GM12878 (cell line): ENCODE measurements at regions not wholly inside any gene's neighbourhood (a gene's known extent, or its start where the extent isn't known, plus 50 kb on each side); places are given as distances from the start of the nearest gene placed in this dataset.

Experiments used
- ATAC-seq: fragments of 200-7000 bp; cut with Tn5 transposase; 3 replicates; pipeline ENCODE4 v1.9.1; 2020; ENCODE audit warnings: mild to moderate bottlenecking, moderate library complexity
- BruUV-seq: library from RNA; stranded (reverse); fragments of 400-500 nt; replicated peaks from 2 replicates; lab custom pipeline; 2021; lab: Mats Ljungman, UMichigan
- CTCF ChIA-PET: fragments of 300-600 bp; sonication (Branson Sonifier 250); formaldehyde crosslinking; extraction: SDS; loops from one replicate; lab custom pipeline; 2021; ENCODE audit warnings: inconsistent platforms; lab: Yijun Ruan, JAX
- POLR2A ChIA-PET: fragments of 350-600 bp; formaldehyde crosslinking; extraction: SDS; loops from one replicate; lab custom pipeline; 2021; ENCODE audit warnings: inconsistent platforms; lab: Charles Lee
- RAD21 ChIA-PET: fragments of 300-600 bp; sonication (Branson Sonifier 250); formaldehyde crosslinking; loops from one replicate; lab custom pipeline; 2023; ENCODE audit warnings: antibody characterized with exemption; ENCODE audit not compliant: unreplicated experiment; lab: Charles Lee
- SMC1A ChIA-PET: fragments of 300-600 bp; sonication (Branson Sonifier 250); formaldehyde crosslinking; loops from one replicate; lab custom pipeline; 2023; ENCODE audit not compliant: unreplicated experiment, uncharacterized antibody; lab: Charles Lee
- DNase-seq: peaks from one replicate; pipeline ENCODE4 v3.0.0-alpha.2; 2011; ENCODE audit warnings: low read depth, low spot score
- FAIRE-seq: peaks from 3 replicates; lab custom pipeline; 2011; peaks lifted over from hg19 to GRCh38; lab: Jason Lieb, UNC
- H2AFZ ChIP-seq: 2 replicates; pipeline ENCODE4 v1.6.0; 2011; ENCODE audit warnings: low read depth, low read length, control low read depth; ENCODE audit not compliant: control insufficient read depth
- H3K27ac ChIP-seq: 2 replicates; pipeline ENCODE4 v1.5.1; 2011; ENCODE audit warnings: control low read depth; ENCODE audit not compliant: control insufficient read depth, insufficient read depth
- H3K27me3 ChIP-seq, 2 experiments: replicated peaks in 1 of 2; 2 replicates each; pipeline versions ENCODE4 v1.6.0 to v1.6.1; 2011; ENCODE audit warnings: low read length in 1 of 2; ENCODE audit not compliant: control insufficient read depth in 2 of 2, insufficient read depth in 2 of 2
- H3K36me3 ChIP-seq, 2 experiments: 2 replicates each; pipeline ENCODE4 v1.5.1; 2011; ENCODE audit warnings: low read length in 1 of 2; ENCODE audit not compliant: control insufficient read depth in 2 of 2, insufficient read depth in 2 of 2
- H3K4me1 ChIP-seq: 2 replicates; pipeline ENCODE4 v1.6.1; 2011; ENCODE audit warnings: mild to moderate bottlenecking, low read length, moderate library complexity, mixed read lengths; ENCODE audit not compliant: control insufficient read depth, insufficient read depth
- H3K4me2 ChIP-seq: 2 replicates; pipeline ENCODE4 v1.6.0; 2011; ENCODE audit warnings: control low read depth; ENCODE audit not compliant: control insufficient read depth, insufficient read depth
- H3K4me3 ChIP-seq: fragments of 200-600 bp; sonication (generic); 2 replicates; pipeline ENCODE4 v1.5.1; 2016
- H3K79me2 ChIP-seq: 2 replicates; pipeline ENCODE4 v1.6.0; 2011; ENCODE audit warnings: low read length; ENCODE audit not compliant: control insufficient read depth, insufficient read depth
- H3K9ac ChIP-seq: 2 replicates; pipeline ENCODE4 v1.8.0; 2011; ENCODE audit warnings: low read length, control low read depth, mixed read lengths; ENCODE audit not compliant: control insufficient read depth, insufficient read depth
- H3K9me3 ChIP-seq: replicated peaks from 3 replicates; pipeline ENCODE4 v1.5.1; 2011; ENCODE audit warnings: mild to moderate bottlenecking, low read length; ENCODE audit not compliant: control insufficient read depth, insufficient read depth
- H4K20me1 ChIP-seq: 2 replicates; pipeline ENCODE4 v1.6.0; 2011; ENCODE audit not compliant: control insufficient read depth, insufficient read depth
- BHLHE40 ChIP-seq, 2 experiments: fragments of 450-650 bp in 1 of 2; IDR thresholded peaks; 2 replicates each; pipeline ENCODE4 v1.6.1; 2011 to 2017; ENCODE audit warnings: low read depth in 2 of 2, borderline replicate concordance in 1 of 2, improper control_type of control experiment in 1 of 2, low read length in 1 of 2, mild to moderate bottlenecking in 1 of 2
- CBX5 ChIP-seq: sonication (generic); IDR thresholded peaks from 2 replicates; pipeline ENCODE4 v1.6.1; 2016; ENCODE audit warnings: low read depth, moderate library complexity, mild to moderate bottlenecking, inconsistent platforms
- CEBPB ChIP-seq, 2 experiments: fragments of 150-350 bp in 1 of 2; IDR thresholded peaks; 2 replicates each; pipeline ENCODE4 v1.6.1; 2012 to 2014; ENCODE audit warnings: low read depth in 2 of 2, low read length in 2 of 2, borderline replicate concordance in 1 of 2, inconsistent platforms in 1 of 2
- EED ChIP-seq: sonication (generic); IDR thresholded peaks from 2 replicates; pipeline ENCODE4 v1.6.1; 2016; ENCODE audit warnings: antibody characterized with exemption, low read depth
- GABPA ChIP-seq: IDR thresholded peaks from 2 replicates; pipeline ENCODE4 v1.6.1; 2014; ENCODE audit warnings: antibody characterized with exemption, low read depth, mild to moderate bottlenecking, inconsistent platforms
- POLR2A ChIP-seq: IDR thresholded peaks from 2 replicates; pipeline ENCODE4 v1.6.1; 2011; ENCODE audit warnings: low read depth, mild to moderate bottlenecking, low read length
- SREBF2 ChIP-seq: IDR thresholded peaks from 2 replicates; pipeline ENCODE4 v1.6.1; 2012; ENCODE audit warnings: mild to moderate bottlenecking, low read length
- TBL1XR1 ChIP-seq: IDR thresholded peaks from 2 replicates; pipeline ENCODE4 v1.6.1; 2012; ENCODE audit warnings: low read depth, low read length, improper control_type of control experiment
- ZBED1 ChIP-seq: IDR thresholded peaks from 2 replicates; pipeline ENCODE4 v1.6.1; 2016; ENCODE audit warnings: borderline replicate concordance
- ZZZ3 ChIP-seq: IDR thresholded peaks from 2 replicates; pipeline ENCODE4 v1.6.1; 2011; ENCODE audit warnings: low read depth; ENCODE audit not compliant: control insufficient read depth, insufficient read length
- WGBS: methylation state at CpG from one replicate; pipeline ENCODE4 v1.1.6; 2016; ENCODE audit warnings: low lambda C conversion rate; ENCODE audit not compliant: insufficient replicate concordance, insufficient coverage; ENCODE audit errors: missing lambda C conversion rate; 5-methylcytosine and 5-hydroxymethylcytosine counted together
- in situ Hi-C: fragments of 300-500 bp; cut with MboI; formaldehyde crosslinking; loops from 9 replicates; pipeline ENCODE4 v1.14.3; 2018; ENCODE audit warnings: mixed read lengths
- intact Hi-C: fragments of 100-400 bp; cut with micrococcal nuclease; formaldehyde crosslinking; loops from one replicate; pipeline ENCODE4 v1.14.2; 2022; ENCODE audit not compliant: unreplicated experiment
- TF ChIP-seq, protein P1 (sequence below): IDR thresholded peaks from 2 replicates; pipeline ENCODE4 v1.6.1; 2012; ENCODE audit warnings: improper control_type of control experiment, low read depth, low read length; ENCODE audit not compliant: insufficient replicate concordance
- TF ChIP-seq, protein P2 (sequence below): fragments of 450-650 bp; conservative IDR thresholded peaks from 2 replicates; pipeline ENCODE4 v1.6.1; 2017; ENCODE audit warnings: mild to moderate bottlenecking, moderate library complexity

DNA sequence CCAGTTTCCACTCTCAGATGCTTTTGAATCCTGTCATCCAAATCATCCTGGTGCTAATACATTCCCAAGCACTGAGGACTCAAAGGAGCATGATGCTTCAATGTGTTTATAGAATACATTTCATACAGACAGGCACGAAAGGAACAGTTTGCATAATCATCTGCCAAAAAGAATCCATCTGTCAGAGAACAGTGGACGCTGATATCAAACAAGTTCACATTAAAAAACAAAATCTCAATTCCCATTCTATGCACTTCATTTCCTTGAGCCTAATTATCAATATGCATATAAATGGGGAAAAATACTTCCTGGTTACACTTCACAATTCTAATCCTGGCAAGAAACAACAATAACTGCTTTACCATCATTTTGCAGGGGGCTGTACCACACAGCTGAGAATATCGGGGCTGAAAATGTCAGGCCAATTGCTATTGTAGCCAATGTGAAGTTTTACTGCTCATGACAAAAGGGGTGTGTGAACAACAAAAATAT lies 125.5 kb upstream of the FAM174A start:
- POLR2A ChIA-PET, result no interaction called here

DNA sequence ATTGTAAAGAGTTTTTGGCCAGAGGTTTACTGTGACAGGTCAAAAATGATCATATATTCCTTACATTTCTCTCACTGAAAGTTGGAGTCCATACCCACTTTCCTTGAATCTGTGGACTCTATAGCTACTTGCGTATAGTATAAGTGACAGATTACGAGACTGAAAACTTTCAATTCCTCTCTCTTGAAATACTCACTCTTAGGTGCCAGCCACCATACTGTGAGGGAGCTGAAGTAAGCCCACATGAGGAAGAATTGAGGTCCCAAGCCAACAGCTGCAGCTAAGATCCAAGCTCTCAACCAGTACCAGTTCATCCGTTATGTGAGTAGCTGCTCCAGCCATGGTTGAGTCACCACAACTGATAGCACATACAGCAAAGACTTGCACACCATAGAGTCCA lies 128.1 kb upstream of the FAM174A start:
- Histone ChIP-seq H2AFZ (no peak overlapping the region), H3K27ac (no peak overlapping the region), H3K4me3 (no peak overlapping the region), H4K20me1 (no peaks in the 10 kb centered on the region), H3K4me2 (no peak overlapping the region), H3K9ac (no peak overlapping the region), H3K36me3 (no peaks in the 10 kb centered on the region), H3K79me2 (no peaks in the 10 kb centered on the region), H3K9me3 (no peaks in the 10 kb centered on the region), H3K27me3 (no peaks in the 10 kb centered on the region), H3K4me1 (no peaks in the 10 kb centered on the region)
- intact Hi-C loops (no loop called here), in situ Hi-C loops (no loop called here)
- ChIA-PET RAD21 (no interaction called here), POLR2A (no interaction called here), SMC1A (no interaction called here), CTCF (interaction anchor here (1.1 kb wide), 1 partner anchor 984 kb away, joined by 4 read pairs; no protein-coding TSS in a partner anchor)
- no peak for DNase-seq
- 24% methylated on average over 3 of the region's 3 CpGs for WGBS
- no TSS peak for BruUV-seq
- peak; percentile 56; the same call in 2 of the 3 replicates for ATAC-seq
- no peak for FAIRE-seq
- TF ChIP-seq, protein P1, sequence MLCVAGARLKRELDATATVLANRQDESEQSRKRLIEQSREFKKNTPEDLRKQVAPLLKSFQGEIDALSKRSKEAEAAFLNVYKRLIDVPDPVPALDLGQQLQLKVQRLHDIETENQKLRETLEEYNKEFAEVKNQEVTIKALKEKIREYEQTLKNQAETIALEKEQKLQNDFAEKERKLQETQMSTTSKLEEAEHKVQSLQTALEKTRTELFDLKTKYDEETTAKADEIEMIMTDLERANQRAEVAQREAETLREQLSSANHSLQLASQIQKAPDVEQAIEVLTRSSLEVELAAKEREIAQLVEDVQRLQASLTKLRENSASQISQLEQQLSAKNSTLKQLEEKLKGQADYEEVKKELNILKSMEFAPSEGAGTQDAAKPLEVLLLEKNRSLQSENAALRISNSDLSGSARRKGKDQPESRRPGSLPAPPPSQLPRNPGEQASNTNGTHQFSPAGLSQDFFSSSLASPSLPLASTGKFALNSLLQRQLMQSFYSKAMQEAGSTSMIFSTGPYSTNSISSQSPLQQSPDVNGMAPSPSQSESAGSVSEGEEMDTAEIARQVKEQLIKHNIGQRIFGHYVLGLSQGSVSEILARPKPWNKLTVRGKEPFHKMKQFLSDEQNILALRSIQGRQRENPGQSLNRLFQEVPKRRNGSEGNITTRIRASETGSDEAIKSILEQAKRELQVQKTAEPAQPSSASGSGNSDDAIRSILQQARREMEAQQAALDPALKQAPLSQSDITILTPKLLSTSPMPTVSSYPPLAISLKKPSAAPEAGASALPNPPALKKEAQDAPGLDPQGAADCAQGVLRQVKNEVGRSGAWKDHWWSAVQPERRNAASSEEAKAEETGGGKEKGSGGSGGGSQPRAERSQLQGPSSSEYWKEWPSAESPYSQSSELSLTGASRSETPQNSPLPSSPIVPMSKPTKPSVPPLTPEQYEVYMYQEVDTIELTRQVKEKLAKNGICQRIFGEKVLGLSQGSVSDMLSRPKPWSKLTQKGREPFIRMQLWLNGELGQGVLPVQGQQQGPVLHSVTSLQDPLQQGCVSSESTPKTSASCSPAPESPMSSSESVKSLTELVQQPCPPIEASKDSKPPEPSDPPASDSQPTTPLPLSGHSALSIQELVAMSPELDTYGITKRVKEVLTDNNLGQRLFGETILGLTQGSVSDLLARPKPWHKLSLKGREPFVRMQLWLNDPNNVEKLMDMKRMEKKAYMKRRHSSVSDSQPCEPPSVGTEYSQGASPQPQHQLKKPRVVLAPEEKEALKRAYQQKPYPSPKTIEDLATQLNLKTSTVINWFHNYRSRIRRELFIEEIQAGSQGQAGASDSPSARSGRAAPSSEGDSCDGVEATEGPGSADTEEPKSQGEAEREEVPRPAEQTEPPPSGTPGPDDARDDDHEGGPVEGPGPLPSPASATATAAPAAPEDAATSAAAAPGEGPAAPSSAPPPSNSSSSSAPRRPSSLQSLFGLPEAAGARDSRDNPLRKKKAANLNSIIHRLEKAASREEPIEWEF, result no peak
- TF ChIP-seq, protein P2, sequence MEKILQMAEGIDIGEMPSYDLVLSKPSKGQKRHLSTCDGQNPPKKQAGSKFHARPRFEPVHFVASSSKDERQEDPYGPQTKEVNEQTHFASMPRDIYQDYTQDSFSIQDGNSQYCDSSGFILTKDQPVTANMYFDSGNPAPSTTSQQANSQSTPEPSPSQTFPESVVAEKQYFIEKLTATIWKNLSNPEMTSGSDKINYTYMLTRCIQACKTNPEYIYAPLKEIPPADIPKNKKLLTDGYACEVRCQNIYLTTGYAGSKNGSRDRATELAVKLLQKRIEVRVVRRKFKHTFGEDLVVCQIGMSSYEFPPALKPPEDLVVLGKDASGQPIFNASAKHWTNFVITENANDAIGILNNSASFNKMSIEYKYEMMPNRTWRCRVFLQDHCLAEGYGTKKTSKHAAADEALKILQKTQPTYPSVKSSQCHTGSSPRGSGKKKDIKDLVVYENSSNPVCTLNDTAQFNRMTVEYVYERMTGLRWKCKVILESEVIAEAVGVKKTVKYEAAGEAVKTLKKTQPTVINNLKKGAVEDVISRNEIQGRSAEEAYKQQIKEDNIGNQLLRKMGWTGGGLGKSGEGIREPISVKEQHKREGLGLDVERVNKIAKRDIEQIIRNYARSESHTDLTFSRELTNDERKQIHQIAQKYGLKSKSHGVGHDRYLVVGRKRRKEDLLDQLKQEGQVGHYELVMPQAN, result no peak
- TF ChIP-seq CBX5 (no peak), TBL1XR1 (no peak)

More for the DNA sequence above, 125.5 kb upstream of the FAM174A start:
- no peaks in the 10 kb centered on the region for H3K79me2 ChIP-seq
- no peak overlapping the region for H2AFZ ChIP-seq
- no peak overlapping the region for H3K27ac ChIP-seq
- no TSS peak for BruUV-seq
- no peaks in the 10 kb centered on the region for H3K4me1 ChIP-seq
- ATAC-seq (no peak), DNase-seq (no peak), FAIRE-seq (no peak)
- in situ Hi-C loops (no loop called here), intact Hi-C loops (no loop called here)
- H3K9me3 ChIP-seq, result no peaks in the 10 kb centered on the region
- no peak overlapping the region for H3K4me3 ChIP-seq
- no peaks in the 10 kb centered on the region for H4K20me1 ChIP-seq
- TF ChIP-seq ZZZ3, result no peak
- TF ChIP-seq BHLHE40 (IDR thresholded peaks at IDR 0.05; ENCODE audit: borderline replicate concordance in 1 of 2, low read depth in 2 of 2, low read length in 1 of 2), result no peak
- TF ChIP-seq EED, result no peak
- TF ChIP-seq CEBPB (IDR thresholded peaks at IDR 0.05; ENCODE audit: borderline replicate concordance in 1 of 2, low read depth in 2 of 2, low read length in 2 of 2), result no peak
- TF ChIP-seq POLR2A, result no peak
- no peak for TF ChIP-seq ZBED1
- no peak for TF ChIP-seq SREBF2
- no peak for TF ChIP-seq GABPA
- ChIA-PET RAD21 (no interaction called here), CTCF (no interaction called here), SMC1A (no interaction called here)
- no peaks in the 10 kb centered on the region for H3K36me3 ChIP-seq
- WGBS, result 14% methylated on average over 3 of the region's 3 CpGs
- no peaks in the 10 kb centered on the region for H3K27me3 ChIP-seq
- H3K4me2 ChIP-seq, result no peak overlapping the region
- H3K9ac ChIP-seq, result no peak overlapping the region
